ENCODE measurements at regions not wholly inside any gene's neighbourhood (a gene's known extent, or its start where the extent isn't known, plus 50 kb on each side); places are given as distances from the start of the nearest gene placed in this dataset.

DNA sequence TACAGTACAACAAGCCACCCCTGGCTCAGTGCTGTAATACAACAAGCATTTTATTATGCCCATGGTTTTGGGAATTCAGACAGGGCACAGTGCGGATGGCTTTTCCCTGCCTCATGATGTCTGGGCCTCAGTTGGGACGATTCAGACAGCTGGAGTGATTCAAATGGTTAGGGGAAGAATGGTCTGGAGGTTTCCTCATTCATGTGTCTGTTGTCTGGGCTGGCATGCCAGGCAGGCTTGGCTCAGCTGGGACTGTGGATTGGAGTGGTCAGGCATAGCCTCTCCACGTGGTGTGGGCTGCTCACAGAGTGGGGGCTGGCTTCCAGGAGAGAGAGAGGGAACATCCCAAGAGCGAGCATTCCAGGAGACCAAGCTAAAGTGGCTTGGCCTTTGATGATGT is 164.4 kb downstream of the C11orf91 start:
- Histone ChIP-seq H3K9me3 (ENCODE audit: low read length) (no peaks in the 10 kb centered on the region), H3K27me3 (ENCODE audit: insufficient read depth, low read length, poor library complexity, severe bottlenecking) (no peaks in the 10 kb centered on the region), H3K27ac (ENCODE audit: low read depth, low read length) (no peak overlapping the region), H3K36me3 (ENCODE audit: insufficient read depth, low read length) (no peaks in the 10 kb centered on the region), H3K4me3 (ENCODE audit: low read length) (no peak overlapping the region), H3K4me1 (ENCODE audit: insufficient read depth, low read length) (no peaks in the 10 kb centered on the region)
- Mint-ChIP-seq H3K27me3 (peaks cover 4 to 39% of the 10 kb centered on the region in 2 donors), H3K9me3 (peaks cover 0 to 5% (median 0%) of the 10 kb centered on the region in 5 donors), H3K4me1 (no peaks in the 10 kb centered on the region), H3K27ac (no peak overlapping the region), H3K4me3 (no peak overlapping the region), H3K36me3 (no peaks in the 10 kb centered on the region)
- DNase-seq, result no peak
- CTCF ChIA-PET, result no interaction called here
- POLR2A ChIA-PET, result no interaction called here

DNA sequence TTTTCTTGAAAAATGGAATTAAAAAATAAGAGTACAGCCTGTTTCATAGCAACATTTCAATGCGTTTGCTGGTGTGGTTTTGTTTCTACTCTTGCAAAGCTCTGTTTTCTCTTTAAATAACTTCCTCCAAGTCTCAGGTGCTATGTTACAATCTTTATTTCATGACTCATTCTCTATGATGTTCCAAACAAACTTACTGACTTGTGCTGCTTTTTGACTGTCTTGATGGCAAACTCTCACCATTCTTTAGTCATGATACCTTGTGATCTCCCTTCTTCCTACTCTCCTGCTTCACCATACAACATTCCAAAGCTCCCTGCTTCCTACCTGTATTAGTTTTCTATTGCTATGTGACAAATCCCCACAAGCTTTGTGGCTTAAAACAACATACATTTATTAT is 166.1 kb downstream of the C11orf91 start:
- DNase-seq, result no peak
- no peaks in the 10 kb centered on the region for H3K9me3 ChIP-seq (ENCODE audit: low read length)
- no peaks in the 10 kb centered on the region for H3K4me1 ChIP-seq (ENCODE audit: insufficient read depth, low read length)
- no peak overlapping the region for H3K27ac ChIP-seq (ENCODE audit: low read depth, low read length)
- H3K27me3 ChIP-seq (ENCODE audit: insufficient read depth, low read length, poor library complexity, severe bottlenecking), result no peaks in the 10 kb centered on the region
- Mint-ChIP-seq H3K9me3 (peaks cover 0 to 5% (median 0%) of the 10 kb centered on the region in 5 donors), H3K4me1 (no peaks in the 10 kb centered on the region), H3K27me3 (peaks cover 1 to 36% of the 10 kb centered on the region in 2 donors), H3K36me3 (no peaks in the 10 kb centered on the region), H3K4me3 (no peak overlapping the region), H3K27ac (no peak overlapping the region)
- POLR2A ChIA-PET, result no interaction called here
- no peak overlapping the region for H3K4me3 ChIP-seq (ENCODE audit: low read length)
- H3K36me3 ChIP-seq (ENCODE audit: insufficient read depth, low read length), result no peaks in the 10 kb centered on the region
- CTCF ChIA-PET, result no interaction called here

DNA sequence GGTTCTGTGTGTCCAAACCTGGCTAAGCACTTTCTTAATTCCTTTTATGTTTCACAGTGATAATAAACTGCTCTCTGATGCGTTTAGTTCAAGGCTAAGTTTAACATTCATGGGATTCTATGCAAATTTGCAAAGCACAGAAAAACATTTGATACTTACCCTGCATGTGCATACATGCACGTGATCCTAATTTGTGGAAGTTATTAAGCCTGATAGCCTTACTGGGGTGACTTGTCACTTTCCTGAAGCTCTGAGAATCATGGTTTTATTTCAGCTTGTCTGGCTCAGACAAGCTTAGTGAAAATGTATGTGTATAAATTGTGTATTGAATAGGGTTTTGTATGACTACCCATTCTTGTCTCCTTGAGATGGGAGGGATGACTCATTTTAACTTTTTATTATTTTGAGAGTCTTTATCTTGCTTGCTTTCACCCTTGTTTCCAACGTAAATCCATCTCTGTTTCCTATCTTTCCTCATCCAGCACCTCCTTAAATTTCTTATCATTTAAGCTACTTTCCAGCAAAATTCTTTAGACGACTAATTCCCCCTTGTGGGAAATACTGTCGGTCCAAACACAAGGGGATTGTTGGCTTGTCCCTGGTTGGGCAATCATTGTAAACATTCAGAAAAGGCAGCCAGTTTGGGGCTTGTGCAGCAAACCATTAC is 167.1 kb downstream of the C11orf91 start:
- H3K27ac Mint-ChIP-seq, result no peak overlapping the region
- Histone ChIP-seq H3K9me3 (ENCODE audit: low read length) (no peaks in the 10 kb centered on the region), H3K36me3 (ENCODE audit: insufficient read depth, low read length) (no peaks in the 10 kb centered on the region), H3K4me3 (ENCODE audit: low read length) (no peak overlapping the region), H3K27me3 (ENCODE audit: insufficient read depth, low read length, poor library complexity, severe bottlenecking) (no peaks in the 10 kb centered on the region), H3K27ac (ENCODE audit: low read depth, low read length) (no peak overlapping the region), H3K4me1 (ENCODE audit: insufficient read depth, low read length) (no peaks in the 10 kb centered on the region)
- ChIA-PET POLR2A (no interaction called here), CTCF (no interaction called here)
- H3K9me3 Mint-ChIP-seq, result peaks cover 0 to 5% (median 0%) of the 10 kb centered on the region in 5 donors
- H3K4me3 Mint-ChIP-seq, result no peak overlapping the region
- DNase-seq, result no peak
- no peaks in the 10 kb centered on the region for H3K36me3 Mint-ChIP-seq
- peaks cover 0 to 29% of the 10 kb centered on the region in 2 donors for H3K27me3 Mint-ChIP-seq
- H3K4me1 Mint-ChIP-seq, result no peaks in the 10 kb centered on the region

DNA sequence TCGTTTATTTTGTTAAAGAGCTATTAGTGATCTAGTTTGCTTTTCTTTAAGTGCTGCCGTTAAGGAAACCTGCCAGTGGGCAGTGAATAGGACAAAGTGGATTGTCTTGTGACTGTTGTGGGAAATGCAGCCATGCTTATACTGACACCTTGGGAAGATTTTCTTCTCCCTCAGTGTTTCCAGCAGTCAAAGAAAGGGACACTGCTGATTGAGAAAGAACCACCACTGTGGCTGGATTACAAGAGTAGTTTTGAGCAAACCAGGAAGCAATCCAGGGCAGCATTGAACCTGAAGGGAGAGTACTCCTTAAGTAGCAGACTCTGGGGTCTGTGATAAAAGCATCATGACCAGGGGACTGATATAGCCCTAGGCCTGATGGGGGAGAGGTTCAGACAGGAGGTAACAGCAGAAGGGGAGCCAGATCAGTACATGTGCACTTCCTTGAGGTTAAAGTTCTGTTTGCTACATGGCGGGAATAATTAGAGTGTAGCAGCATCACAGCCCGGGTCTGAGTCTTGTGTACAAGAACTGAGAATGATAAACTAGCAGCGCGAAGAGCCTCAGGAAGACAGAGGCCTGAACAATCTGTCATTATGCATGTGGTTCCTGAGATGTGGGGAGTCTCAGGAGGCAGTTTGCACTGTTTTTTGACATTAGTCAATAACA is 167.8 kb downstream of the C11orf91 start:
- Histone ChIP-seq H3K27me3 (ENCODE audit: insufficient read depth, low read length, poor library complexity, severe bottlenecking) (no peaks in the 10 kb centered on the region), H3K36me3 (ENCODE audit: insufficient read depth, low read length) (no peaks in the 10 kb centered on the region), H3K9me3 (ENCODE audit: low read length) (no peaks in the 10 kb centered on the region), H3K27ac (ENCODE audit: low read depth, low read length) (no peak overlapping the region), H3K4me1 (ENCODE audit: insufficient read depth, low read length) (no peaks in the 10 kb centered on the region), H3K4me3 (ENCODE audit: low read length) (no peak overlapping the region)
- peaks cover 2 to 7% (median 5%) of the 10 kb centered on the region in 5 donors for H3K9me3 Mint-ChIP-seq
- no peaks in the 10 kb centered on the region for H3K4me1 Mint-ChIP-seq
- H3K36me3 Mint-ChIP-seq, result no peaks in the 10 kb centered on the region
- no peak for DNase-seq
- no peak overlapping the region for H3K4me3 Mint-ChIP-seq
- H3K27me3 Mint-ChIP-seq, result peaks cover 0 to 29% of the 10 kb centered on the region in 2 donors
- no peak overlapping the region for H3K27ac Mint-ChIP-seq
- CTCF ChIA-PET, result no interaction called here
- POLR2A ChIA-PET, result no interaction called here

DNA sequence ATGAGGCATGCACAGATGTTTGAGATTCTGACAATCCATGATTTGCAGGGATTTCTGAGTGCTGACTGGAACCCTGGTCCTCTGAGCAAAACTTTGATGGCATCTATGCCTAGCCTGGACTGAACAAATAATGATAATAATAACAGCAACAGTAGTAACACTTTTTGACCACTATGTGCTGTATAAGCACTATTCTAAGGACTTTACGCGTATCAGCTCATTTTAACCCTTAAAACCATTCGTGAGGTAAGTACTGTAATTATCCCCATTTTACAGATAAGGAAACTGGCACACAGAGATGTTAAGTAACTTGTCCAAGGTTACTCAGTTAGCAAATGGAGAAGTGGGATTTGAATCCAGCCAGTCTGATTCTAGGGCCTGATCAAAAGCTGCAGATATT is 168.4 kb downstream of the C11orf91 start:
- ChIA-PET POLR2A (no interaction called here), CTCF (no interaction called here)
- H3K4me1 Mint-ChIP-seq, result no peaks in the 10 kb centered on the region
- H3K27ac Mint-ChIP-seq, result no peak overlapping the region
- Histone ChIP-seq H3K4me3 (ENCODE audit: low read length) (no peak overlapping the region), H3K36me3 (ENCODE audit: insufficient read depth, low read length) (no peaks in the 10 kb centered on the region), H3K27me3 (ENCODE audit: insufficient read depth, low read length, poor library complexity, severe bottlenecking) (no peaks in the 10 kb centered on the region), H3K27ac (ENCODE audit: low read depth, low read length) (no peak overlapping the region), H3K9me3 (ENCODE audit: low read length) (no peaks in the 10 kb centered on the region), H3K4me1 (ENCODE audit: insufficient read depth, low read length) (no peaks in the 10 kb centered on the region)
- DNase-seq, result no peak
- H3K27me3 Mint-ChIP-seq, result peaks cover 0 to 31% of the 10 kb centered on the region in 2 donors
- no peak overlapping the region for H3K4me3 Mint-ChIP-seq
- H3K36me3 Mint-ChIP-seq, result no peaks in the 10 kb centered on the region
- peaks cover 3 to 11% (median 9%) of the 10 kb centered on the region in 5 donors for H3K9me3 Mint-ChIP-seq

DNA sequence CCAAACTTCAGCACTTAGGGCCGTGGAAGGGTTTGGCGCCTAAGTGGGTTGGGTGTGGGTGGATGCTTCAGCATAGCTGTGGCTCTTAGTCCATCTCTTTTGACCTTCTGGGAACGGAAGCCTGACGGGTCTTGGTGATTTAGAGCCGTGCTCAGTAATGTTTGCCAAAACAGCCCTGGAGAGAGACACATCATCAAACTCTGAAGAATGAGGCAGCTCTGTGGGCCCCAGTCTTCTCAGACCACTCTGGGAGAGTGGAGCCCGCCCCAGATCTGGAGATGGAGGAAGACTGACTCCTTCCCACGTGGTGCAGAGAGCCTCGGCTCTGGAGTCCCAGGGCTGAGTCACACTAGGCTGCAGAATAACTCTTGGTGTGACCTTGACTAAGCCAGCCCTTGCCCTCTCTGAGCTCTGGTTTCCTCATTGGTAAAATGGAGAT is 168.9 kb downstream of the C11orf91 start:
- POLR2A ChIA-PET, result no interaction called here
- Mint-ChIP-seq H3K4me1 (no peaks in the 10 kb centered on the region), H3K27ac (no peak overlapping the region), H3K9me3 (peaks cover 6 to 16% (median 14%) of the 10 kb centered on the region in 5 donors), H3K36me3 (no peaks in the 10 kb centered on the region), H3K4me3 (no peak overlapping the region), H3K27me3 (peaks cover 0 to 31% of the 10 kb centered on the region in 2 donors)
- Histone ChIP-seq H3K36me3 (ENCODE audit: insufficient read depth, low read length) (no peaks in the 10 kb centered on the region), H3K27ac (ENCODE audit: low read depth, low read length) (no peak overlapping the region), H3K4me1 (ENCODE audit: insufficient read depth, low read length) (no peaks in the 10 kb centered on the region), H3K4me3 (ENCODE audit: low read length) (no peak overlapping the region), H3K27me3 (ENCODE audit: insufficient read depth, low read length, poor library complexity, severe bottlenecking) (no peaks in the 10 kb centered on the region), H3K9me3 (ENCODE audit: low read length) (no peaks in the 10 kb centered on the region)
- CTCF ChIA-PET, result no interaction called here
- no peak for DNase-seq

DNA sequence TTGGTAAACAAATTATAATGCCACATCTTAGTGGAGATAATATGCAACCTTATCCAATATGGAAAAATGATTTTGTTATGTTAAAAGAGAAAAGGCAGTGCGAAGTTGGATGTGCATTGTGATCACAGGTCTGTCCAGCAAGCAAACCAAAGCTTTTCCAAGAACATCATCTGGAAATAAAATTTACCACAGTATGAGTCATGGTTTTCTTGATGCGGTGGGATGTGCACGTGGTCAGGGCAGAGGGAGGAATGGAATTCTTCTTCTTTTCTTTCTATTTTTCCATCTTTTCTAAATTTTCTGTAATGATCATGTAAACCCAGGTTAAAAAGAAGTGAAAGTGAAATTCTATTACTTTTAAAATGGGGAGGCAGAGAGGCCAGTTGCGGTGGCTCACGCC is 169.8 kb downstream of the C11orf91 start:
- Mint-ChIP-seq H3K4me3 (no peak overlapping the region), H3K27me3 (peaks cover 9 to 27% of the 10 kb centered on the region in 2 donors), H3K27ac (no peak overlapping the region), H3K9me3 (peaks cover 11 to 23% (median 16%) of the 10 kb centered on the region in 5 donors), H3K4me1 (no peaks in the 10 kb centered on the region), H3K36me3 (no peaks in the 10 kb centered on the region)
- Histone ChIP-seq H3K27ac (ENCODE audit: low read depth, low read length) (no peak overlapping the region), H3K27me3 (ENCODE audit: insufficient read depth, low read length, poor library complexity, severe bottlenecking) (no peaks in the 10 kb centered on the region), H3K4me3 (ENCODE audit: low read length) (no peak overlapping the region), H3K36me3 (ENCODE audit: insufficient read depth, low read length) (no peaks in the 10 kb centered on the region), H3K9me3 (ENCODE audit: low read length) (no peaks in the 10 kb centered on the region), H3K4me1 (ENCODE audit: insufficient read depth, low read length) (no peaks in the 10 kb centered on the region)
- POLR2A ChIA-PET, result no interaction called here
- CTCF ChIA-PET, result no interaction called here
- DNase-seq, result no peak

DNA sequence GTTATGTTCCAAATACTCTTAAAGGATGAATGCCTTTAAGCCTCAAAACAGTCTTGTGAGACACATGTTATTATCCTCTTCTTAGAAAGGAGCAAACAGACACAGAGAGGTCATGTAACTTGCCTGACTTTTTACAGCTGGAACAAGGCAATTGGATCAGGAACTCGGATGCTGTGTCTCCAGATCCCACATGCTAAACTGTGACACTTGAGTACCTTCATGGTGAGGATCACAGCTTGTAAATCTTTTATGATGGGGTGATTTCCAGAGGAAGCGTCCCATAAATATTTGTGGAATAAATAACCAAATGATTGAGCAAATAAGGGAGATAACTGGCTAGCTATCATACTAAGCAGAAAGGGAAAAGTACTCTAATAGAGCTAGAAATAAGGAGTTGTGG is 171.2 kb downstream of the C11orf91 start:
- Mint-ChIP-seq H3K4me3 (no peak overlapping the region), H3K9me3 (peaks cover 11 to 26% (median 18%) of the 10 kb centered on the region in 5 donors), H3K4me1 (no peaks in the 10 kb centered on the region), H3K36me3 (no peaks in the 10 kb centered on the region), H3K27me3 (peaks cover 10 to 31% of the 10 kb centered on the region in 2 donors), H3K27ac (no peak overlapping the region)
- Histone ChIP-seq H3K27ac (ENCODE audit: low read depth, low read length) (no peak overlapping the region), H3K9me3 (ENCODE audit: low read length) (no peaks in the 10 kb centered on the region), H3K27me3 (ENCODE audit: insufficient read depth, low read length, poor library complexity, severe bottlenecking) (no peaks in the 10 kb centered on the region), H3K36me3 (ENCODE audit: insufficient read depth, low read length) (no peaks in the 10 kb centered on the region), H3K4me3 (ENCODE audit: low read length) (no peak overlapping the region), H3K4me1 (ENCODE audit: insufficient read depth, low read length) (no peaks in the 10 kb centered on the region)
- POLR2A ChIA-PET, result no interaction called here
- CTCF ChIA-PET, result no interaction called here
- no peak for DNase-seq

Data from CD8-positive, alpha-beta memory T cell (primary cell).